Lung (tissue), 11 donors: ENCODE measurements at regions not wholly inside any gene's neighbourhood (a gene's known extent, or its start where the extent isn't known, plus 50 kb on each side); places are given as distances from the start of the nearest gene placed in this dataset.

ENCODE experiments used
- ATAC-seq: fragments of 200-7000 bp; cut with Tn5 transposase; one replicate; pipeline ENCODE4 v1.9.1; 2020; ENCODE audit warnings: moderate number of reproducible peaks; ENCODE audit not compliant: insufficient read depth, low FRiP score
- DNase-seq, 3 donors: peaks; one replicate each; pipeline ENCODE4 v3.0.0-alpha.2; 2013 to 2017
- H3K27ac ChIP-seq, 2 donors: one replicate each; pipeline ENCODE4 v1.5.1; 2013; ENCODE audit warnings: mild to moderate bottlenecking in 2 of 2, moderate library complexity in 2 of 2, control low read depth in 1 of 2, inconsistent platforms in 1 of 2, low read depth in 1 of 2, low read length in 1 of 2
- H3K27me3 ChIP-seq, 3 donors: one replicate each; pipeline ENCODE4 v1.5.1; 2013; ENCODE audit warnings: low read length in 2 of 3; ENCODE audit not compliant: control insufficient read depth in 3 of 3, insufficient read depth in 3 of 3
- H3K36me3 ChIP-seq, 4 donors: one replicate each; pipeline ENCODE4 v1.5.1; 2013; ENCODE audit warnings: low read length in 4 of 4, mild to moderate bottlenecking in 1 of 4, moderate library complexity in 1 of 4; ENCODE audit not compliant: control insufficient read depth in 4 of 4, insufficient read depth in 4 of 4
- H3K4me1 ChIP-seq, 5 donors: one replicate each; pipeline ENCODE4 v1.5.1; 2013; ENCODE audit warnings: low read length in 5 of 5, mild to moderate bottlenecking in 2 of 5, moderate library complexity in 1 of 5; ENCODE audit not compliant: control insufficient read depth in 5 of 5, insufficient read depth in 5 of 5
- H3K4me3 ChIP-seq: one replicate; pipeline ENCODE4 v1.5.1; 2013; ENCODE audit warnings: mild to moderate bottlenecking, control low read depth, moderate library complexity
- H3K9ac ChIP-seq, 2 donors: one replicate each; pipeline ENCODE4 v1.5.1; 2013; ENCODE audit warnings: low read length in 2 of 2, control low read depth in 1 of 2; ENCODE audit not compliant: insufficient read depth in 1 of 2
- H3K9me3 ChIP-seq, 4 donors: one replicate each; pipeline ENCODE4 v1.5.1; 2013; ENCODE audit warnings: low read length in 3 of 4, mild to moderate bottlenecking in 1 of 4, moderate library complexity in 1 of 4; ENCODE audit not compliant: control insufficient read depth in 4 of 4, insufficient read depth in 3 of 4
- WGBS, 2 donors: extraction: QIAGEN DNeasy Blood & Tissue Kit; methylation state at CpG; one replicate each; pipeline ENCODE4 v1.1.7; 2013; 5-methylcytosine and 5-hydroxymethylcytosine counted together
- TF ChIP-seq, protein P1 (sequence below): IDR thresholded peaks from 2 replicates; pipeline ENCODE4 v1.5.1; 2012; ENCODE audit warnings: mild to moderate bottlenecking; ENCODE audit errors: control extremely low read depth, extremely low read depth
- donor health status: control.
- donor health status: control.
- donor health status: Bipolar disorder and iron deficiency.
- donor health status: healthy.
- donor health status: DM: yes; HTN: yes; CAD: no.

GRCh38 chr2:129707800-129708199 is 271.7 kb upstream of the RAB6C start:
- no peak for ATAC-seq
- no peak for DNase-seq
- TF ChIP-seq, protein P1, sequence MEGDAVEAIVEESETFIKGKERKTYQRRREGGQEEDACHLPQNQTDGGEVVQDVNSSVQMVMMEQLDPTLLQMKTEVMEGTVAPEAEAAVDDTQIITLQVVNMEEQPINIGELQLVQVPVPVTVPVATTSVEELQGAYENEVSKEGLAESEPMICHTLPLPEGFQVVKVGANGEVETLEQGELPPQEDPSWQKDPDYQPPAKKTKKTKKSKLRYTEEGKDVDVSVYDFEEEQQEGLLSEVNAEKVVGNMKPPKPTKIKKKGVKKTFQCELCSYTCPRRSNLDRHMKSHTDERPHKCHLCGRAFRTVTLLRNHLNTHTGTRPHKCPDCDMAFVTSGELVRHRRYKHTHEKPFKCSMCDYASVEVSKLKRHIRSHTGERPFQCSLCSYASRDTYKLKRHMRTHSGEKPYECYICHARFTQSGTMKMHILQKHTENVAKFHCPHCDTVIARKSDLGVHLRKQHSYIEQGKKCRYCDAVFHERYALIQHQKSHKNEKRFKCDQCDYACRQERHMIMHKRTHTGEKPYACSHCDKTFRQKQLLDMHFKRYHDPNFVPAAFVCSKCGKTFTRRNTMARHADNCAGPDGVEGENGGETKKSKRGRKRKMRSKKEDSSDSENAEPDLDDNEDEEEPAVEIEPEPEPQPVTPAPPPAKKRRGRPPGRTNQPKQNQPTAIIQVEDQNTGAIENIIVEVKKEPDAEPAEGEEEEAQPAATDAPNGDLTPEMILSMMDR = no peak
- no peaks in the 10 kb centered on the region for H3K27me3 ChIP-seq
- H3K4me1 ChIP-seq = no peaks in the 10 kb centered on the region
- WGBS, 2 donors = 82 to 93% methylated on average over 4 of the region's 4 CpGs
- no peak overlapping the region for H3K4me3 ChIP-seq
- H3K9ac ChIP-seq = no peak overlapping the region
- H3K27ac ChIP-seq = no peak overlapping the region
- no peaks in the 10 kb centered on the region for H3K36me3 ChIP-seq
- peaks cover 0 to 1% (median 0%) of the 10 kb centered on the region in 4 donors for H3K9me3 ChIP-seq

- H3K9ac ChIP-seq = no peak overlapping the region
- TF ChIP-seq, protein P1 = no peak
- peaks cover 0 to 1% (median 0%) of the 10 kb centered on the region in 4 donors for H3K9me3 ChIP-seq
- ATAC-seq (no peak), DNase-seq (no peak)
- no peaks in the 10 kb centered on the region for H3K27me3 ChIP-seq
- H3K4me1 ChIP-seq = no peaks in the 10 kb centered on the region
- 82 to 94% methylated on average over 20 of the region's 20 CpGs for WGBS, 2 donors
- H3K4me3 ChIP-seq = no peak overlapping the region
- no peaks in the 10 kb centered on the region for H3K36me3 ChIP-seq
- no peak overlapping the region for H3K27ac ChIP-seq
Measured at GRCh38 chr2:129708221-129708967, 271.1 kb upstream of the RAB6C start.

DNA sequence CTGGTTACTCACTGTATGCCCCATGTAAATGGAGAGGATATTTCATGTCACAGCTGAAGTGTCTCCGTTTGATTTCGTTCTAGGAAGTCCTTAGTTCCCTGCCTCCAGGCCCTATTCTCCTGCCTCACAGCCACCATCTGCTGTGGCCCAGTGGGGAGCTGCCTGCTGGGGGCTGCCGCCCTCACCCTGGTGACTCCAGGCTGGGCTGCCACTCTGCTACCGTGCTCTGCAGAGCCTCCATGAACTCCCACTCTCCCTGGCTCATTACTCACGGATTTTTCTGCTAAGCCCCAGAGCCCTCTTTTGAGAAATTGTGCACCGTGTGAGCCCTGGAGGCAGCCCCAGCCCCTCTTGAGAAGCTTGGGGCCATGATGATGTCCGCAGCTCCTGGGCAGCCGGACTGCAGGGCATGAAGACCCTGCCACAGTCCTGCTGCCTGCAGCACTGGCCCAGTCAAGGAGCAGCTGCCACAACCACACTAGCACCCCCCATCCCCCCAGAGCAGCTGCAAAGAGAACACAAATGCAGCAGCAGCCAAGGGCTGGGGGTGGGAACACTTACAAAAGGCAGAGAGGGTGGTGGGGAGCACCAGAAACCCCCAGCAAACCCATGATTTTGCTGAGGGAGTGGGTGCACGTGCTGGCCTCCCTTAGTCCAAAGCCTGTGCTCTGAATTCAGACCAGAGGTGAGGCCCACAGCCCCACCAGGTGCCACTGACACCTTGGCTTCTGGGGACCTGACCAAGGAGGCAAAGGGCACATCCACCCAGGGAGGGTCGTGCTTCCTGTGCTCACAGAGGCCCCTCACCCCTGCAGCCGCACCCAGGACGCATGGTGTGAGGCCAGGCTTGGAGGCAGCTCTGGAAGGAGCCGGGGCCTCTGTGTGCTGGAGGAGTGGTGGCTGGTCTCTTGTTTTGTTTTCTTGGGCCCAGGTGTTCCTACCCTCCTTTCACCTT is 270.2 kb upstream of the RAB6C start:
- 74 to 80% methylated on average over 13 of the region's 13 CpGs for WGBS, 2 donors
- TF ChIP-seq, protein P1 = no peak
- no peak overlapping the region for H3K9ac ChIP-seq
- H3K4me3 ChIP-seq = no peak overlapping the region
- H3K27ac ChIP-seq = no peak overlapping the region
- H3K9me3 ChIP-seq = no peaks in the 10 kb centered on the region
- no peaks in the 10 kb centered on the region for H3K36me3 ChIP-seq
- no peak for ATAC-seq
- no peaks in the 10 kb centered on the region for H3K27me3 ChIP-seq
- no peak for DNase-seq
- no peaks in the 10 kb centered on the region for H3K4me1 ChIP-seq
